Ascending aorta (tissue), 2 donors: ENCODE measurements at regions not wholly inside any gene's neighbourhood (a gene's known extent, or its start where the extent isn't known, plus 50 kb on each side); places are given as distances from the start of the nearest gene placed in this dataset.

Experiments
- DNase-seq, 2 donors: peaks; one replicate each; pipeline ENCODE4 v3.0.0-alpha.2; 2019; ENCODE audit warnings: low spot score in 2 of 2
- H3K27ac ChIP-seq, 2 donors: fragments of 200-600 bp; sonication (generic); one replicate each; pipeline ENCODE4 v1.5.1; 2016 to 2017; ENCODE audit warnings: mild to moderate bottlenecking in 1 of 2
- H3K27me3 ChIP-seq: fragments of 200-600 bp; sonication (generic); one replicate; pipeline ENCODE4 v1.5.1; 2017
- H3K36me3 ChIP-seq, 2 donors: fragments of 200-600 bp; sonication (generic); one replicate each; pipeline ENCODE4 v1.5.1; 2016
- H3K4me1 ChIP-seq, 2 donors: fragments of 200-600 bp; sonication (generic); one replicate each; pipeline ENCODE4 v1.5.1; 2016 to 2017; ENCODE audit warnings: mild to moderate bottlenecking in 1 of 2
- H3K4me3 ChIP-seq, 2 donors: fragments of 200-600 bp; sonication (generic); one replicate each; pipeline ENCODE4 v1.5.1; 2016 to 2017; ENCODE audit warnings: mild to moderate bottlenecking in 1 of 2
- H3K9me3 ChIP-seq, 2 donors: fragments of 200-600 bp; sonication (generic); one replicate each; pipeline ENCODE4 v1.5.1; 2016
- intact Hi-C: fragments of 100-400 bp; cut with DNase I; formaldehyde crosslinking; loops from one replicate; pipeline ENCODE4 v1.15.1; 2023
- TF ChIP-seq, protein P1 (sequence below), 3 experiments: fragments of 200-600 bp in 2 of 3; fragments of 450-650 bp in 1 of 3; sonication (generic) in 2 of 3; IDR thresholded peaks; one replicate each; pipeline ENCODE4 v1.5.1; 2016 to 2019; ENCODE audit warnings: antibody characterized with exemption in 3 of 3, mild to moderate bottlenecking in 1 of 3, moderate library complexity in 1 of 3

DNA sequence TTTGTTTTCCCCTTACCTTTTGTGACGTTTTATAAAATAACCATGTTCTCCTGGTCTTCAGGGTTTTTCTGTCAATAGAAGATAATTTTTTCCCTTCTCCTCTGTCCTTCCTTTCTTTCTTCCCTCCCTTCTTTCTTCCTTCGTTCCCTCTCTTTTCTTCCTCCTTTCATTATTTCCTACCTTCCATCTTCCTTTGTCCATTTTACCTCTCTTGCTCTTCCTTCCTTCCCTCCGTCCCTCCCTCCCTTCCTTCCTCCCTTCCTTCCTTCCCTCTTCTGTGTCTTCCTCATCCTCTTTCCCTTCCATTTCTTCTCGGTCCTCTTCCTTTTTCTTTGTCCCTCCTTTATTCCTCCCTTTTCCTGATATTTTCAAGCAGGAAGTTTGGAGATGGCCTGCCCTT lies 128.2 kb downstream of the TEX36 start:
- Histone ChIP-seq H3K27me3 (no peaks in the 10 kb centered on the region), H3K36me3 (no peaks in the 10 kb centered on the region), H3K4me1 (no peaks in the 10 kb centered on the region), H3K9me3 (peaks cover 0 to 3% of the 10 kb centered on the region in 2 donors), H3K27ac (no peak overlapping the region), H3K4me3 (no peak overlapping the region)
- no peak for DNase-seq
- TF ChIP-seq, protein P1, sequence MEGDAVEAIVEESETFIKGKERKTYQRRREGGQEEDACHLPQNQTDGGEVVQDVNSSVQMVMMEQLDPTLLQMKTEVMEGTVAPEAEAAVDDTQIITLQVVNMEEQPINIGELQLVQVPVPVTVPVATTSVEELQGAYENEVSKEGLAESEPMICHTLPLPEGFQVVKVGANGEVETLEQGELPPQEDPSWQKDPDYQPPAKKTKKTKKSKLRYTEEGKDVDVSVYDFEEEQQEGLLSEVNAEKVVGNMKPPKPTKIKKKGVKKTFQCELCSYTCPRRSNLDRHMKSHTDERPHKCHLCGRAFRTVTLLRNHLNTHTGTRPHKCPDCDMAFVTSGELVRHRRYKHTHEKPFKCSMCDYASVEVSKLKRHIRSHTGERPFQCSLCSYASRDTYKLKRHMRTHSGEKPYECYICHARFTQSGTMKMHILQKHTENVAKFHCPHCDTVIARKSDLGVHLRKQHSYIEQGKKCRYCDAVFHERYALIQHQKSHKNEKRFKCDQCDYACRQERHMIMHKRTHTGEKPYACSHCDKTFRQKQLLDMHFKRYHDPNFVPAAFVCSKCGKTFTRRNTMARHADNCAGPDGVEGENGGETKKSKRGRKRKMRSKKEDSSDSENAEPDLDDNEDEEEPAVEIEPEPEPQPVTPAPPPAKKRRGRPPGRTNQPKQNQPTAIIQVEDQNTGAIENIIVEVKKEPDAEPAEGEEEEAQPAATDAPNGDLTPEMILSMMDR (IDR thresholded peaks at IDR 0.05), result no peak
- intact Hi-C loops, result no loop called here

GRCh38 chr10:125554016-125554703 lies 128.8 kb downstream of the TEX36 start:
- TF ChIP-seq, protein P1 (IDR thresholded peaks at IDR 0.05), result no peak
- no peak for DNase-seq
- intact Hi-C loops, result no loop called here
- no peaks in the 10 kb centered on the region for H3K36me3 ChIP-seq
- H3K9me3 ChIP-seq, result peaks cover 0 to 3% of the 10 kb centered on the region in 2 donors
- H3K27ac ChIP-seq, result no peak overlapping the region
- no peaks in the 10 kb centered on the region for H3K27me3 ChIP-seq
- no peaks in the 10 kb centered on the region for H3K4me1 ChIP-seq
- H3K4me3 ChIP-seq, result no peak overlapping the region

DNA sequence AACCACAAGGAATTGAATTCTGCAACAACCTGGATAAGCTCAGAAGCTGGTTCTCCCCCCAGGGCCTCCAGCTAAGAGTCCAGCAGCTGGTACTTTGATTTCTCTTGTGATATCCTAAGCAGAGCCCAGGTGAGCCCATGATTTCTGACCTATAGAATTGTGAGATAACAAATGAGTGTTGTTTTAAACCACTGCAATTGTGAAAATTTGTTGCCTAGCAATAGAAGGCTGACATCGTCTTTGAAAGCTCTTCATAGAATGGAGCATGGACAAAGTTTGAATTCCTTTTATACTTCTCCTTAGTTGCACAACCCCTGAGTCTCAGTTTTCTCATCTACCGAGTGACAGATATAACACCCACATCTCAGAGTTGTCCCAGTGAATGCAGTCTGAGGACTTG lies 129.9 kb downstream of the TEX36 start:
- intact Hi-C loops, result no loop called here
- no peak for DNase-seq

DNA sequence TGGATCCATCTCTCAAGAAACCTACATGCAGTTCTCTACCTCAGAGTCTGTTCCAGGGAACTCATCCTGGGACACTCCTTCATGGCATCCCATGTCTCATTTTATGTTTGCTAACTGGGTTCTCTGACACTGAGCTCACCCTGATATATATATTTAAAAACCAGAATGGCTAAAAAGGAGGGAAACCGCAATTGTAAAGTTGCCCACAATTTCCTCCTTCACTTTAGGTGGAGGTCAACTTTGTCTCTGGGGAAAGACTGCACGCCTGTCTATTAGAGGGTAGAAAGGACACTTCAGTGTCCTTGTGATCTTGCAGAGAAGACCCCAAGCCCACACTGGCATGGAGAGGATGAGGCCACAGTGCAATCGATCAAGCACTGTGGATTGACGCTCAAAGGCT lies 131.7 kb downstream of the TEX36 start:
- Histone ChIP-seq H3K4me1 (no peaks in the 10 kb centered on the region), H3K27ac (no peak overlapping the region), H3K36me3 (no peaks in the 10 kb centered on the region), H3K4me3 (no peak overlapping the region), H3K27me3 (no peaks in the 10 kb centered on the region), H3K9me3 (peaks cover 0 to 3% of the 10 kb centered on the region in 2 donors)
- TF ChIP-seq, protein P1 (IDR thresholded peaks at IDR 0.05), result no peak
- intact Hi-C loops, result no loop called here
- no peak for DNase-seq

More for the DNA sequence above, 129.9 kb downstream of the TEX36 start:
- Histone ChIP-seq H3K27ac (no peak overlapping the region), H3K9me3 (peaks cover 0 to 3% of the 10 kb centered on the region in 2 donors), H3K4me1 (no peaks in the 10 kb centered on the region), H3K4me3 (no peak overlapping the region), H3K36me3 (no peaks in the 10 kb centered on the region), H3K27me3 (no peaks in the 10 kb centered on the region)
- TF ChIP-seq, protein P1 (IDR thresholded peaks at IDR 0.05), result no peak

GRCh38 chr10:125550362-125550761 lies 132.6 kb downstream of the TEX36 start:
- H3K27ac ChIP-seq, result no peak overlapping the region
- no peak for DNase-seq
- H3K36me3 ChIP-seq, result no peaks in the 10 kb centered on the region
- peaks cover 0 to 3% of the 10 kb centered on the region in 2 donors for H3K9me3 ChIP-seq
- no peaks in the 10 kb centered on the region for H3K27me3 ChIP-seq
- H3K4me1 ChIP-seq, result no peaks in the 10 kb centered on the region
- intact Hi-C loops, result no loop called here
- TF ChIP-seq, protein P1 (IDR thresholded peaks at IDR 0.05), result no peak
- H3K4me3 ChIP-seq, result no peak overlapping the region
